ENCODE measurements at regions not wholly inside any gene's neighbourhood (a gene's known extent, or its start where the extent isn't known, plus 50 kb on each side); places are given as distances from the start of the nearest gene placed in this dataset.

- TF ChIP-seq, protein P1, sequence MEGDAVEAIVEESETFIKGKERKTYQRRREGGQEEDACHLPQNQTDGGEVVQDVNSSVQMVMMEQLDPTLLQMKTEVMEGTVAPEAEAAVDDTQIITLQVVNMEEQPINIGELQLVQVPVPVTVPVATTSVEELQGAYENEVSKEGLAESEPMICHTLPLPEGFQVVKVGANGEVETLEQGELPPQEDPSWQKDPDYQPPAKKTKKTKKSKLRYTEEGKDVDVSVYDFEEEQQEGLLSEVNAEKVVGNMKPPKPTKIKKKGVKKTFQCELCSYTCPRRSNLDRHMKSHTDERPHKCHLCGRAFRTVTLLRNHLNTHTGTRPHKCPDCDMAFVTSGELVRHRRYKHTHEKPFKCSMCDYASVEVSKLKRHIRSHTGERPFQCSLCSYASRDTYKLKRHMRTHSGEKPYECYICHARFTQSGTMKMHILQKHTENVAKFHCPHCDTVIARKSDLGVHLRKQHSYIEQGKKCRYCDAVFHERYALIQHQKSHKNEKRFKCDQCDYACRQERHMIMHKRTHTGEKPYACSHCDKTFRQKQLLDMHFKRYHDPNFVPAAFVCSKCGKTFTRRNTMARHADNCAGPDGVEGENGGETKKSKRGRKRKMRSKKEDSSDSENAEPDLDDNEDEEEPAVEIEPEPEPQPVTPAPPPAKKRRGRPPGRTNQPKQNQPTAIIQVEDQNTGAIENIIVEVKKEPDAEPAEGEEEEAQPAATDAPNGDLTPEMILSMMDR (IDR thresholded peaks at IDR 0.05; ENCODE audit: low read depth, low read length): no peak
- no peak for TF ChIP-seq EZH2phosphoT487 (IDR thresholded peaks at IDR 0.05; ENCODE audit: low read depth)
Measured at GRCh38 chr10:60605476-60605875, 172.8 kb upstream of the CDK1 start.
